SU-DHL-6 (cell line): ENCODE measurements at regions not wholly inside any gene's neighbourhood (a gene's known extent, or its start where the extent isn't known, plus 50 kb on each side); places are given as distances from the start of the nearest gene placed in this dataset.
"Not testable (repeated sequence)": the region's sequence is repeated elsewhere in the genome, so short reads cannot be mapped to it uniquely, and the experiment has no call there.

Experiments used
- H2AFZ ChIP-seq: fragments of 200-600 bp; sonication (generic); 2 replicates; pipeline ENCODE4 v1.6.1; 2014; ENCODE audit warnings: low read depth, mild to moderate bottlenecking, moderate library complexity, mixed read lengths, antibody characterized with exemption, low read length; ENCODE audit not compliant: severe bottlenecking
- H3F3A ChIP-seq: fragments of 200-600 bp; shearing (Covaris generic); 2 replicates; pipeline ENCODE4 v1.6.0; 2016; ENCODE audit warnings: antibody characterized with exemption, mild to moderate bottlenecking; ENCODE audit not compliant: insufficient read depth
- H3K27ac ChIP-seq: fragments of 200-600 bp; sonication (generic); 2 replicates; pipeline ENCODE4 v1.5.1; 2016; ENCODE audit warnings: low read depth, mild to moderate bottlenecking, low read length, moderate library complexity, mixed read lengths
- H3K27me3 ChIP-seq: fragments of 200-600 bp; sonication (generic), shearing (Covaris generic); 2 replicates; pipeline ENCODE4 v1.6.0; 2014; ENCODE audit warnings: mild to moderate bottlenecking, low read length
- H3K36me3 ChIP-seq: fragments of 200-600 bp; sonication (generic); 2 replicates; pipeline ENCODE4 v1.6.1; 2014; ENCODE audit warnings: mild to moderate bottlenecking, low read length, mixed read lengths
- H3K4me2 ChIP-seq: fragments of 300-600, 200-600 bp; shearing (Covaris generic), sonication (generic); 2 replicates; pipeline ENCODE4 v1.6.0; 2014; ENCODE audit warnings: low read length, low read depth, mild to moderate bottlenecking; ENCODE audit not compliant: poor library complexity, severe bottlenecking
- H3K4me3 ChIP-seq: fragments of 200-600 bp; sonication (generic); 2 replicates; pipeline ENCODE4 v1.5.1; 2014; ENCODE audit warnings: antibody characterized with exemption, low read length, mild to moderate bottlenecking, mixed read lengths; ENCODE audit not compliant: insufficient read depth, poor library complexity, severe bottlenecking
- H3K79me2 ChIP-seq: fragments of 200-600 bp; sonication (generic); 2 replicates; pipeline ENCODE4 v1.6.1; 2014; ENCODE audit warnings: mild to moderate bottlenecking, low read length, moderate library complexity; ENCODE audit not compliant: insufficient read depth
- H3K9ac ChIP-seq: fragments of 200-600 bp; sonication (generic); 2 replicates; pipeline ENCODE4 v1.7.0; 2014; ENCODE audit warnings: mild to moderate bottlenecking, low read length
- H3K9me2 ChIP-seq: fragments of 200-600 bp; sonication (generic); replicated peaks from 2 replicates; pipeline ENCODE4 v1.6.1; 2014; ENCODE audit warnings: low read length; ENCODE audit not compliant: insufficient read depth
- H3K9me3 ChIP-seq: fragments of 200-600 bp; sonication (generic); 2 replicates; pipeline ENCODE4 v1.6.1; 2014; ENCODE audit warnings: low read length, mixed read lengths; ENCODE audit not compliant: insufficient read depth
- H4K20me1 ChIP-seq: fragments of 200-600 bp; sonication (generic); 2 replicates; pipeline ENCODE4 v1.6.1; 2014; ENCODE audit warnings: low read depth, mild to moderate bottlenecking, antibody characterized with exemption, low read length, moderate library complexity, mixed read lengths
- CTCF ChIP-seq: fragments of 200-600 bp; sonication (generic); IDR thresholded peaks from one replicate; pipeline ENCODE4 v1.5.1; 2017; ENCODE audit warnings: antibody characterized with exemption, mild to moderate bottlenecking, low read length, moderate library complexity; ENCODE audit not compliant: insufficient read depth, poor library complexity, severe bottlenecking
- EZH2phosphoT487 ChIP-seq: fragments of 200-600 bp; sonication (generic), shearing (Covaris generic); conservative IDR thresholded peaks from 2 replicates; pipeline ENCODE4 v1.6.1; 2018; ENCODE audit warnings: mild to moderate bottlenecking, antibody characterized with exemption, low read length, moderate library complexity, mixed read lengths

GRCh38 chr6:9831783-9832182 lies 583.1 kb downstream of the TFAP2A start:
- no peaks in the 10 kb centered on the region for H3K9me2 ChIP-seq

DNA sequence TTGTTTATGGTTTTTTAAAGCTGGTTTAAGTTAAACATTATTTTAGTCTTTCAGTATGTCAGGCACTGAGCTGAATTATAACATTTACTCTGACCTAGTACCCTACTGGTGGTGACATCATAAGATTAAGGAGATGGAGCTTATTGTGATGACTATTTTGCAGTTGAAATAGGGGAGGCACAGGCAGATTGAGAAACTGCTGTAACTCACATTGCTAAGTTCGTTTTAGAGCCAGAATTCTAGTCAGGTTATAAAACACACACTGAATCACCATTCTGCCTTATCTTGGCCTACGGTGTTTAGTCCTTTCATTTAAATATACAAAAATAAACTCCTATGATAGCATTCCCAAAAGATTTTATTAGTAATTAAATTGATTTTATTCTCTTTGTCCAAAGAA lies 584.1 kb downstream of the TFAP2A start:
- no peak overlapping the region for H3K9ac ChIP-seq
- H3K79me2 ChIP-seq = no peaks in the 10 kb centered on the region
- H3K4me2 ChIP-seq = no peak overlapping the region
- H3K27ac ChIP-seq = no peak overlapping the region
- H3F3A ChIP-seq = no peaks in the 10 kb centered on the region
- no peak overlapping the region for H2AFZ ChIP-seq
- TF ChIP-seq EZH2phosphoT487 = no peak
- TF ChIP-seq CTCF = no peak
- H3K9me2 ChIP-seq = no peaks in the 10 kb centered on the region
- no peaks in the 10 kb centered on the region for H3K9me3 ChIP-seq
- H3K27me3 ChIP-seq = no peaks in the 10 kb centered on the region
- no peaks in the 10 kb centered on the region for H3K36me3 ChIP-seq
- H3K4me3 ChIP-seq = no peak overlapping the region
- H4K20me1 ChIP-seq = no peaks in the 10 kb centered on the region

More at GRCh38 chr6:9831783-9832182, 583.1 kb downstream of the TFAP2A start:
- Histone ChIP-seq H3F3A (no peaks in the 10 kb centered on the region), H3K9ac (no peak overlapping the region), H3K36me3 (no peaks in the 10 kb centered on the region), H3K4me2 (no peak overlapping the region), H3K4me3 (no peak overlapping the region), H3K27me3 (no peaks in the 10 kb centered on the region), H4K20me1 (no peaks in the 10 kb centered on the region), H3K79me2 (no peaks in the 10 kb centered on the region), H3K27ac (no peak overlapping the region), H3K9me3 (no peaks in the 10 kb centered on the region), H2AFZ (no peak overlapping the region)
- no peak for TF ChIP-seq EZH2phosphoT487
- TF ChIP-seq CTCF = no peak

DNA sequence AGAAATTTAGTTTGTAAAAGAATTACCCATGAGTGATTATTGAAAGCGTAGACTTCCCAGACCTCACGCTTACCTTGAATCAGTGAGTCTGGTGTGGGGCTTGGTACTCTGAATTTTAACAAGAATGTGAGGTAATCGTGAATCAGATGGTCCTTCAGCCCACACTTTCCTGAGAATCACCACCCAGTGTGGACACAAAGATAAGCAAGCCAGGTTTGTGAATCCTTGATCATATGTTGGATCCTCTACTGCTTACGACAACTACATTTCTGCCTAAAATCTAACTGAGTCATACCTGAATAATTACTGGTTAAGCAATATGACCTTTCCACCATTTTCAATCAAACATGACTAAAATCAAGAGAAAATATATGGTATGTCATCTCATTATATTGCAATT lies 589.3 kb downstream of the TFAP2A start:
- H3K27ac ChIP-seq = no peak overlapping the region

GRCh38 chr6:9810727-9811126 lies 604.1 kb downstream of the TFAP2A start:
- H3K36me3 ChIP-seq, H3K9me2 ChIP-seq, H3K9ac ChIP-seq, H3K4me2 ChIP-seq, H3K27me3 ChIP-seq, H3K9me3 ChIP-seq, H3K79me2 ChIP-seq, H4K20me1 ChIP-seq, H3F3A ChIP-seq, H3K27ac ChIP-seq, H2AFZ ChIP-seq, H3K4me3 ChIP-seq: not testable (repeated sequence)

More for the DNA sequence above, 589.3 kb downstream of the TFAP2A start:
- no peaks in the 10 kb centered on the region for H3K36me3 ChIP-seq
- no peak for TF ChIP-seq CTCF
- no peak for TF ChIP-seq EZH2phosphoT487
- H3K79me2 ChIP-seq = no peaks in the 10 kb centered on the region
- no peaks in the 10 kb centered on the region for H4K20me1 ChIP-seq
- H3K4me2 ChIP-seq = no peak overlapping the region
- H3K27me3 ChIP-seq = no peaks in the 10 kb centered on the region
- H3K9me2 ChIP-seq = no peaks in the 10 kb centered on the region
- H3K9me3 ChIP-seq = no peaks in the 10 kb centered on the region
- H3F3A ChIP-seq = no peaks in the 10 kb centered on the region
- no peak overlapping the region for H3K4me3 ChIP-seq
- no peak overlapping the region for H3K9ac ChIP-seq
- H2AFZ ChIP-seq = no peak overlapping the region
